BLaER1 treated with 17β-estradiol and CSF1 and Interleukin-3, amounts not matched to agents 10 nM and 100 nM (cell line): ENCODE measurements at regions not wholly inside any gene's neighbourhood (a gene's known extent, or its start where the extent isn't known, plus 50 kb on each side); places are given as distances from the start of the nearest gene placed in this dataset.

Experiments used
- H3K27ac ChIP-seq, 11 experiments: shearing (Covaris generic); formaldehyde crosslinking; 2 replicates each; pipeline ENCODE4 v1.8.1; 2022
- H3K27me3 ChIP-seq, 11 experiments: shearing (Covaris generic); formaldehyde crosslinking; 2 replicates each; pipeline ENCODE4 v1.8.1; 2022
- H3K36me3 ChIP-seq, 11 experiments: shearing (Covaris generic); formaldehyde crosslinking; 2 replicates each; pipeline ENCODE4 v1.8.1; 2022
- H3K4me1 ChIP-seq, 10 experiments: shearing (Covaris generic); formaldehyde crosslinking; 2 replicates each; pipeline ENCODE4 v1.8.1; 2022
- H3K4me2 ChIP-seq, 11 experiments: shearing (Covaris generic); formaldehyde crosslinking; 2 replicates each; pipeline ENCODE4 v1.8.1; 2022
- H3K4me3 ChIP-seq, 10 experiments: shearing (Covaris generic); formaldehyde crosslinking; 2 replicates each; pipeline ENCODE4 v1.8.1; 2022
- H3K9ac ChIP-seq, 11 experiments: shearing (Covaris generic); formaldehyde crosslinking; 2 replicates each; pipeline ENCODE4 v1.8.1; 2022
- H3K9me3 ChIP-seq, 11 experiments: shearing (Covaris generic); formaldehyde crosslinking; replicated peaks in 1 of 11; 2 replicates each; pipeline ENCODE4 v1.8.1; 2022
- H4K20me1 ChIP-seq, 11 experiments: shearing (Covaris generic); formaldehyde crosslinking; 2 replicates each; pipeline ENCODE4 v1.8.1; 2022
- Cebpa-rat ChIP-seq, 11 experiments: shearing (Covaris generic); IDR thresholded peaks; 2 replicates each; pipeline ENCODE4 v1.8.1; 2022

DNA sequence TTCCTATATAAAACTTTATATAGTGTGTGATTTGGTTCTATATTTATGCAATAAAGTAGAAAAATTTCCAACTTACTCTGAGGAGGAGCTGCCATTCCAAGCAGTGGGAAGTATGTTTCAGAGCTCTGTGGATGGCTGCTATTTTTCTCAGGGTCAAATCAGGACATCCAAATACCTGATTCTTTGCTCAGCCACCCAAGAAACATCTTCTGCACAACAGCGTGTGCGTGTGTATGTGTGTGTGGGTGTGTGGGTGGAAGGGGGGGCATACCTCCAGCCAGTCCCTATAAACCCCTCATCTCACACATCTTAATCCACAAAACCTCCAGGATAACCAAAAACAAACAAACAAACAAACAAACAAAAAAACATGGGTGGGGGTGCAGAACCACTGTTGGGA is 66.3 kb upstream of the EMX2 start:
- peak overlapping the region in 8 of 11 experiments; percentile 65 to 77 (median 72); a peak in 18 of 22 replicates for H3K4me2 ChIP-seq
- H3K9ac ChIP-seq = no peak overlapping the region
- no peaks in the 10 kb centered on the region for H3K36me3 ChIP-seq
- H3K27ac ChIP-seq = peak overlapping the region in 3 of 11 experiments; percentile 41 to 69 (median 61); a peak in 4 of 22 replicates
- no peaks in the 10 kb centered on the region for H4K20me1 ChIP-seq
- H3K4me1 ChIP-seq = peaks cover 27 to 56% (median 49%) of the 10 kb centered on the region in 10 experiments
- no peaks in the 10 kb centered on the region for H3K9me3 ChIP-seq
- no peak for TF ChIP-seq Cebpa-rat (IDR thresholded peaks at IDR 0.05)
- H3K27me3 ChIP-seq = no peaks in the 10 kb centered on the region
- H3K4me3 ChIP-seq = no peak overlapping the region

DNA sequence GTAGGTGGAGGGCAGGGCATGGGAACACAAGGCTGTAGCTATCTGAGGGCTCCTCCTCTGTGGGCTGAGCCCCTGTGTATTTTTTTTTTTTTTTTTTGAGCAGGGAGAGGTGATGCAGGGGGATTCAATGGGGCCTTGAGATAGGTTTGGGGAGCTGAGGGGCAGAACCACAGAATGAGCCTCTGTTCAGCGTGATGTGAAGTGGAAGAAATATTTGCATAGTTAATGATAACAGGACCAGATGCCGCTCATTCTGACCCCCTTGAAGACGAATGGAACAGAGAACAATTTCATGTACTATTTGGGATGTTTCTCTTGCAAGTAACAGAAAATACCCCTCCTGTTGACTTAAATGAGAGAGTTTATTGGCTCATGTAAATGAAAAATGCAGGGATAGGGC is 69.7 kb upstream of the EMX2 start:
- H3K4me3 ChIP-seq = no peak overlapping the region
- H3K27me3 ChIP-seq = no peaks in the 10 kb centered on the region
- no peak overlapping the region for H3K9ac ChIP-seq

DNA sequence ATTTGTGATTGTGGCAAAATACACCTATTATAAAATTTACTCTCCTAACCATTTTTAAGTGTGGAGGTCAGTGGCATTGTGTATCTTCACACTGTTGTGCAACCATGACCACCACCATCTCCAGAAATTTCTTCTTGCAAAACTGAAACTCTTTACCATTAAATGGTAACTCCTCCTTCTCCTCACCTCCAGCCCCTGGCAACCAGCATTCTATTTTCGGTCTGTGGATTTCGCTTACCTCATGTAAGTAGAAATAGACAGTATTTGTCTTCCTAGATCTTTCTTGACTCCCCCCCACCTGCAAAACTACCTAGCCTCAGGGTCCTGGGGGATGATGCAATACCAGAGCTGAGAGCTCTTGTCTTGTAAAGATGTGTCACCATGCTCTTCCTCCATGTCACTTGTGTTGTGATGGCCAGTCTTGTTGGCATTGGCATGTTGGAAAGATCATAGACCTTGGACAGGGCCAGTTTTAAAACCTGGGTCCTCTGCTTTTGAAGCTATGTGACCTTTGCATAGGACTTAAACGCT is 71.1 kb upstream of the EMX2 start:
- no peaks in the 10 kb centered on the region for H3K9me3 ChIP-seq
- no peak overlapping the region for H3K9ac ChIP-seq
- H3K4me3 ChIP-seq = no peak overlapping the region
- no peak overlapping the region for H3K27ac ChIP-seq
- TF ChIP-seq Cebpa-rat (IDR thresholded peaks at IDR 0.05) = peak in 4 of 11 experiments; percentile 26 to 78 (median 60); a peak in 6 of 22 replicates
- no peaks in the 10 kb centered on the region for H3K27me3 ChIP-seq
- H4K20me1 ChIP-seq = no peaks in the 10 kb centered on the region
- H3K4me2 ChIP-seq = peak overlapping the region in 6 of 11 experiments; percentile 10 to 44 (median 26); a peak in 7 of 22 replicates
- peaks cover 0 to 10% (median 7%) of the 10 kb centered on the region in 10 experiments; a peak in 13 of 20 replicates for H3K4me1 ChIP-seq
- H3K36me3 ChIP-seq = no peaks in the 10 kb centered on the region

More for the DNA sequence above, 69.7 kb upstream of the EMX2 start:
- TF ChIP-seq Cebpa-rat (IDR thresholded peaks at IDR 0.05) = no peak
- Histone ChIP-seq H3K4me1 (peaks cover 14 to 24% (median 21%) of the 10 kb centered on the region in 10 experiments), H4K20me1 (no peaks in the 10 kb centered on the region), H3K36me3 (no peaks in the 10 kb centered on the region), H3K27ac (no peak overlapping the region), H3K4me2 (no peak overlapping the region), H3K9me3 (no peaks in the 10 kb centered on the region)

DNA sequence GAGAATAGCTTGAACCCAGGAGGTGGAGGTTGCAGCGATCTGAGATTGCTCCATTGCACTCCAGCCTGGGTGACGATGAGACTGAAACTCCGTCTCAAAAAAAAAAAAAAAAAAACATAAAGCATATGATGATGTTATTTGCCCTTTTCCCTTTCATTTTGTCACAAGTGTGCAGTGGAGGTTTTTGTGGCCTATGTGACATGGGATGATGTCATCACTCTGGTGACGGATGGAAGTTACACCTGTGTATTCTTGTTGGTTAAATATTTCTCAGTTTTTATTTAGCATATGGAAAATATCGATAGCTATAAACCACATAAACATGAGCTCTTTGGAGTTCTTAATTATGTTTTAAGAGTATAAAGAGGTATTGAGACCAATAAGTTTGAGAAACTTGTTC is 71.8 kb upstream of the EMX2 start:
- peaks cover 0 to 7% (median 5%) of the 10 kb centered on the region in 10 experiments; a peak in 7 of 20 replicates for H3K4me1 ChIP-seq
- no peak for TF ChIP-seq Cebpa-rat (IDR thresholded peaks at IDR 0.05)
- H3K27me3 ChIP-seq = no peaks in the 10 kb centered on the region
- H3K9ac ChIP-seq = no peak overlapping the region
- no peak overlapping the region for H3K4me2 ChIP-seq
- H3K27ac ChIP-seq = no peak overlapping the region
- no peaks in the 10 kb centered on the region for H4K20me1 ChIP-seq
- H3K36me3 ChIP-seq = no peaks in the 10 kb centered on the region
- H3K4me3 ChIP-seq = no peak overlapping the region
- H3K9me3 ChIP-seq = no peaks in the 10 kb centered on the region

GRCh38 chr10:117468665-117469064 is 73.9 kb upstream of the EMX2 start:
- no peaks in the 10 kb centered on the region for H3K36me3 ChIP-seq
- no peak for TF ChIP-seq Cebpa-rat (IDR thresholded peaks at IDR 0.05)
- no peak overlapping the region for H3K4me3 ChIP-seq
- H3K27me3 ChIP-seq = no peaks in the 10 kb centered on the region
- H3K9ac ChIP-seq = no peak overlapping the region
- no peak overlapping the region for H3K4me2 ChIP-seq
- H3K4me1 ChIP-seq = peaks cover 0 to 7% (median 5%) of the 10 kb centered on the region in 10 experiments; a peak in 7 of 20 replicates
- H4K20me1 ChIP-seq = no peaks in the 10 kb centered on the region
- peaks cover 0 to 3% (median 0%) of the 10 kb centered on the region in 11 experiments; a peak in 3 of 22 replicates for H3K9me3 ChIP-seq
- H3K27ac ChIP-seq = no peak overlapping the region

DNA sequence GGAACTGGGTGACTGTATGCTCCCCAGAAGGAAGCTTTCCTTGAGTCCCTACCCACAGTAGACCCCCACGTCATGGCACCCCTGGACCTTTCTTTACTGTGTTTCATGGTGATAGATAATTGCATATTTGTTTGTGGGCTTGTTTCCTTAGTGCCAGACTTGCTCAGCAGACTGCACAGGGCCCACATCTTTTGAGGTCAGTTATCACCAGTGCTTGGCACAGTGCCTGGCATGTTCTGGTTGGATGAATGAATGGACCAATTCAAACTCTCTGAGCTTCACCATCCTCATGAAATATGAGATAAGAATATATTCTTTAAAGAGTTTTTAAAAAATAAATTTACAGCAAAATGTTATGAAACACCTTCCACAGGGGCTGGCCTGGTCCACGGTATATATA is 78.4 kb upstream of the EMX2 start:
- Histone ChIP-seq H3K27me3 (no peaks in the 10 kb centered on the region), H3K9ac (no peak overlapping the region), H3K4me2 (no peak overlapping the region), H3K27ac (no peak overlapping the region), H3K36me3 (no peaks in the 10 kb centered on the region), H3K4me3 (no peak overlapping the region), H3K4me1 (peaks cover 0 to 4% (median 0%) of the 10 kb centered on the region in 10 experiments; a peak in 1 of 20 replicates), H3K9me3 (peaks cover 0 to 12% (median 6%) of the 10 kb centered on the region in 11 experiments; a peak in 17 of 22 replicates), H4K20me1 (no peaks in the 10 kb centered on the region)
- TF ChIP-seq Cebpa-rat (IDR thresholded peaks at IDR 0.05) = no peak

DNA sequence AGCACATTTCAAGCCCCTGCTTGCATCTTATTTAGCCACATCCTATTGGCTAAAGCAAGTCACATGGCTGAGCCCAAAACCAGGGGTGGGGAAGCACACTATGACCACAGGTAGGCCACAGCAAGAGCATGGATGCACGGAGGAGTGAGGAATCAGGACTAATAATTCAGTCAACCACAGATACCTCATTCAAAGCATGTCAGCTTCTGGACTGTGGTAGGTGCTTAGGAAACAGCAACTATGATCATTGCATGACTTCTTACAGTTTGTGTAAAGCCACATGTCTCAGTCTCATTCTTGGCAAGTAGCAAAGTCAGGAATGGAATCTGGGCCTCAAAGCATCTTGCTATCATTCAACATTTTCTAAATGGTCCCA is 79.0 kb upstream of the EMX2 start:
- no peaks in the 10 kb centered on the region for H3K27me3 ChIP-seq
- no peak overlapping the region for H3K4me3 ChIP-seq
- no peaks in the 10 kb centered on the region for H3K36me3 ChIP-seq
- no peak for TF ChIP-seq Cebpa-rat (IDR thresholded peaks at IDR 0.05)
- no peaks in the 10 kb centered on the region for H4K20me1 ChIP-seq
- peaks cover 0 to 4% (median 0%) of the 10 kb centered on the region in 10 experiments; a peak in 2 of 20 replicates for H3K4me1 ChIP-seq
- no peak overlapping the region for H3K27ac ChIP-seq
- peaks cover 0 to 12% (median 6%) of the 10 kb centered on the region in 11 experiments; a peak in 17 of 22 replicates for H3K9me3 ChIP-seq
- no peak overlapping the region for H3K9ac ChIP-seq
- H3K4me2 ChIP-seq = no peak overlapping the region

DNA sequence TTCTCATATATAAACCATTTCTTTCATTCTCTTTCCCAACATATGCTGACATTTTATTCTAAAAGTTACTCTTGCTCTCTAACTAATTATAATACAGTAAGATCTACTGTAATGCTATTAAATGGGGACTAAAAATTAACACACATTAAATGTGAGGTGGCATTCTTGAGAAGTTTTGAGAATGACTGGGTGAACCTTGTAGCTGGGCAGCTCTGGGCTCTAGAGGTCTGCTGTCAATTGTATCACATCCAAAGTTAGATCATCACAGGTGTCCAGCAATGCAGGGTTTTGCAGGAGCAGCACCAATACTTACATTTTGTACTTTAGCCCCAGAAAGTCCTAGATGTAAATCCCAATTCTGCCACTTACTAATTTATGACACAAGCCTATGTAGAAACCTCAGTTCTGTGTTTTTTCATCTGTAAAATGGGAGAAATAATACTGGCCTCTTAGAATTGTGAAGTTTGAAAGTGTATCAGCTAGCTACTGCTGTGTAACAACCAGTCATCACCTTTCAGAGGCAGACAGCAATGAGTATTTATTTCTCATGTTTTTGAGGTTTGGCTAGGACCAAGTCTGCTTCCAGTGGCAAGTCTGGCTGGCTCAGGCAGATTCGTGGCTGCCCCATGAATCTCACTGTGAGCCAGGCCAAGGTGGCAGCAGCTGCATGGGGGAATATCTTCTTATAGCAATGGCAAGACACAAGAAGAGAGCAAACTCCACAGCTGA is 79.6 kb upstream of the EMX2 start:
- TF ChIP-seq Cebpa-rat (IDR thresholded peaks at IDR 0.05) = no peak
- Histone ChIP-seq H4K20me1 (no peaks in the 10 kb centered on the region), H3K4me2 (no peak overlapping the region), H3K9me3 (peaks cover 0 to 12% (median 6%) of the 10 kb centered on the region in 11 experiments; a peak in 17 of 22 replicates), H3K9ac (no peak overlapping the region), H3K4me1 (peaks cover 0 to 9% (median 3%) of the 10 kb centered on the region in 10 experiments; a peak in 11 of 20 replicates), H3K27ac (no peak overlapping the region), H3K4me3 (no peak overlapping the region), H3K36me3 (no peaks in the 10 kb centered on the region), H3K27me3 (no peaks in the 10 kb centered on the region)

DNA sequence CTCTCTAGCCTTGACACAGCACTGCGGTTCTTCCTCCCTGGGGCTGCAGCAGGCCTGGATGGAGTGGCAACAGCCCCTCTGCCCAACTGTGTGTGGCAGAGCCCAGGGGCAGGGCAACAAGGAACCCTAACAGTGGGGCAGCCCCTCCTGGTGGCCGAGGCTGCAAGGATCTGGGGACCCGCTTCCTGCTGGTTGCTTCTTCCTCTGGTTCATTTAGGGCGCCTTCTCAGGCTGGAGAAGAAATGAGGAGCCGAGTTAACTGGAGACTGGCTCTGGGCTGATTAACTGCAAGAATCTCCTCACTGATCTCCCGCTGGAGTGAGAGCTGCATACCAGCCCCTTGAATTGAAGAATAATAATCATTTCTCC is 80.1 kb upstream of the EMX2 start:
- H3K9ac ChIP-seq = no peak overlapping the region
- peaks cover 0 to 15% (median 9%) of the 10 kb centered on the region in 10 experiments; a peak in 15 of 20 replicates for H3K4me1 ChIP-seq
- H3K27me3 ChIP-seq = no peaks in the 10 kb centered on the region
- no peaks in the 10 kb centered on the region for H4K20me1 ChIP-seq
- no peak overlapping the region for H3K27ac ChIP-seq
- no peak overlapping the region for H3K4me3 ChIP-seq
- peaks cover 0 to 12% (median 6%) of the 10 kb centered on the region in 11 experiments; a peak in 17 of 22 replicates for H3K9me3 ChIP-seq
- no peak for TF ChIP-seq Cebpa-rat (IDR thresholded peaks at IDR 0.05)
- H3K4me2 ChIP-seq = no peak overlapping the region
- no peaks in the 10 kb centered on the region for H3K36me3 ChIP-seq
